ENCODE measurements at regions not wholly inside any gene's neighbourhood (a gene's known extent, or its start where the extent isn't known, plus 50 kb on each side); places are given as distances from the start of the nearest gene placed in this dataset.

- Histone ChIP-seq H3K18ac (ENCODE audit: low read depth in 1 of 2, low read length in 2 of 2) (no peak overlapping the region), H3K23ac (ENCODE audit: low read length in 2 of 2) (peak overlapping the region in 1 of 2 experiments; percentile 20), H3K4me3 (ENCODE audit: insufficient read depth in 1 of 2, low read depth in 1 of 2, low read length in 2 of 2) (no peak overlapping the region), H3K14ac (ENCODE audit: low read length in 2 of 2) (no peak overlapping the region), H3K79me1 (replicated peaks; ENCODE audit: low read length, poor library complexity, severe bottlenecking) (peaks cover 8% of the 10 kb centered on the region), H2BK5ac (ENCODE audit: low read depth, low read length, poor library complexity, severe bottlenecking) (no peak overlapping the region), H3K9ac (ENCODE audit: low read length) (no peak overlapping the region), H3K4me2 (ENCODE audit: low read length, poor library complexity, severe bottlenecking) (peak overlapping the region; percentile 77), H3K9me3 (ENCODE audit: control insufficient read depth, low read length) (no peaks in the 10 kb centered on the region), H3K36me3 (ENCODE audit: control insufficient read depth in 1 of 2, insufficient read depth in 2 of 2, low read depth in 1 of 2, low read length in 2 of 2) (no peaks in the 10 kb centered on the region), H2AK5ac (ENCODE audit: low read length, severe bottlenecking) (no peak overlapping the region), H3K4ac (ENCODE audit: low read depth in 1 of 2, low read length in 2 of 2) (no peak overlapping the region), H3K27me3 (ENCODE audit: control insufficient read depth in 1 of 2, insufficient read depth in 1 of 2, low read length in 2 of 2) (peaks cover 14 to 49% of the 10 kb centered on the region in 2 experiments), H3K27ac (ENCODE audit: low read length, poor library complexity, severe bottlenecking) (no peak overlapping the region), H2AFZ (ENCODE audit: low read depth, low read length) (no peak overlapping the region), H3K4me1 (ENCODE audit: control insufficient read depth, insufficient read depth, low read depth, low read length) (peaks cover 9% of the 10 kb centered on the region), H2BK120ac (ENCODE audit: low read depth, low read length) (no peak overlapping the region), H4K91ac (ENCODE audit: low read length) (no peak overlapping the region), H4K8ac (ENCODE audit: low read length) (peak overlapping the region; percentile 47), H2BK15ac (ENCODE audit: low read depth, poor library complexity, severe bottlenecking) (no peak overlapping the region), H2BK12ac (ENCODE audit: low read length in 2 of 2) (no peak overlapping the region)
- no peak for DNase-seq
- 47% methylated on average over 12 of the region's 12 CpGs for WGBS
These were observed 201.5 kb upstream of the CAND1 start for GRCh38 chr12:67067453-67068203.

DNA sequence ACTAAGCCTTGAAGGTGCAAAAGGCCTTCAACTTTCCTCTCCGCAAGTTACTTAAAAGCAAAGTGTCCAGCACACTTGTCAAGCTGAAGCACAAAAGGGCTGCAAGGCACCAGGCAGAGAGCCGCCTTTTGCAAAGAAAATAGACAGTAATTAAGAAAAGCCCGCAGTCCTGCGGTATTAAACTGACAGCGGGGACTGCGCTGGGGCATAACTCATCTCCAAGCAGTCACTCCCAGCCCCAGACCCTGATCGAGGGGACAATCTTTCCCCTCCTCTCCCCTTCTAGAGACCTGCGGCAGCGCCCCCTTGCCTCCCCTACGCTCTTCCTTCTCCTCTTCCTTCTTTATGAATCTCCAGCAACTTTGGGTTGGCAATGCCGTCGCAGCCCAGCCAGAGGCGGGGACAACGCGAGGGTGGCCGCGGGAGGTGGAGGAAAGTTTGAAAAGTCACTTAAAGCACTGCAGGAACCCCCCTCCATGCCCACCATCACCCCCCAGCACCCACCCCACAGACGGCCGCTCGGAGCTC, 200.9 kb upstream of the CAND1 start:
- Histone ChIP-seq H3K23ac (ENCODE audit: low read length in 2 of 2) (no peak overlapping the region), H3K27ac (ENCODE audit: low read length, poor library complexity, severe bottlenecking) (no peak overlapping the region), H3K27me3 (ENCODE audit: control insufficient read depth in 1 of 2, insufficient read depth in 1 of 2, low read length in 2 of 2) (peaks cover 14 to 49% of the 10 kb centered on the region in 2 experiments), H3K14ac (ENCODE audit: low read length in 2 of 2) (no peak overlapping the region), H3K36me3 (ENCODE audit: control insufficient read depth in 1 of 2, insufficient read depth in 2 of 2, low read depth in 1 of 2, low read length in 2 of 2) (no peaks in the 10 kb centered on the region), H3K18ac (ENCODE audit: low read depth in 1 of 2, low read length in 2 of 2) (no peak overlapping the region), H2BK5ac (ENCODE audit: low read depth, low read length, poor library complexity, severe bottlenecking) (no peak overlapping the region), H2BK15ac (ENCODE audit: low read depth, poor library complexity, severe bottlenecking) (no peak overlapping the region), H3K4me1 (ENCODE audit: control insufficient read depth, insufficient read depth, low read depth, low read length) (peaks cover 9% of the 10 kb centered on the region), H3K4ac (ENCODE audit: low read depth in 1 of 2, low read length in 2 of 2) (no peak overlapping the region), H2AFZ (ENCODE audit: low read depth, low read length) (no peak overlapping the region), H4K8ac (ENCODE audit: low read length) (no peak overlapping the region), H2AK5ac (ENCODE audit: low read length, severe bottlenecking) (no peak overlapping the region), H3K4me3 (ENCODE audit: insufficient read depth in 1 of 2, low read depth in 1 of 2, low read length in 2 of 2) (peak overlapping the region; percentile 66 to 69), H4K91ac (ENCODE audit: low read length) (no peak overlapping the region), H3K9me3 (ENCODE audit: control insufficient read depth, low read length) (no peaks in the 10 kb centered on the region), H2BK12ac (ENCODE audit: low read length in 2 of 2) (no peak overlapping the region), H3K9ac (ENCODE audit: low read length) (no peak overlapping the region), H3K4me2 (ENCODE audit: low read length, poor library complexity, severe bottlenecking) (peak overlapping the region; percentile 77), H3K79me1 (replicated peaks; ENCODE audit: low read length, poor library complexity, severe bottlenecking) (peaks cover 8% of the 10 kb centered on the region), H2BK120ac (ENCODE audit: low read depth, low read length) (no peak overlapping the region)
- WGBS = 3% methylated on average over 10 of the region's 20 CpGs
- peak; percentile 14 for DNase-seq

DNA sequence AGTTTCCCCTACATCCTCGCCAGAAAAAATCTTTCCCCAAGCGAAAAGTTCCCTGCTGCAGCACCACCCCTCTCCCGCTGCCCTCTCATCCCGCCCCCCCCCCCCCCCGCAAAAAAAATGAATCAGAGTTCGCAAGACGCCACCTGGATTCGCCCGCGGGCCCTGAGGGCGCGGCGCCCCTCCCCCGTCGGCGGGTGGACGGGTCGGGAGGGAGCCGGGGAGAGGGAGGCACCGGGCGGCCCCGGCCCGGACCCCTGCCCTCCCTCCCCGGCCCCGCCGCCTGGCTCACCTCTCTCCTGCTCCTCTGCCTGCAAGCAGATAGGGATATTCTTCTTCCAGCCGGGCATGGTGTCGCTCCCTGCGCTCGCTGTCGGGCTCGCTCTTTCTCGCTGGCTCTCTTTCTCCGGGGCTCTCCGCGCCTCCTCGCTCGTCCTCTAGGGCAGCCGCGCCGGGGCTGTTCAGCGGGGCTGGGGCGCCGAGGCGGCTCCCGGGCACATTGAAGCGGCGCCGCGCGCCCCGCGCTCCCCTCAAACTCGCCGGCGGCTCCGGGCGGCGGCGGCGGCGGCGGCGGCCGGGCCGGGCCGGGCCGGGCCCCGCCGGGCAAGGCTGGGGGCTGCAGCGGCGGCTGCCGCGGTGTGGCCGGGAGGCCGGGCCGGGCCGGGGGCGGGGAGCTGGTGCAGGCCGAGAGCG, 200.3 kb upstream of the CAND1 start:
- H3K36me3 ChIP-seq (ENCODE audit: control insufficient read depth in 1 of 2, insufficient read depth in 2 of 2, low read depth in 1 of 2, low read length in 2 of 2) = no peaks in the 10 kb centered on the region
- H2AFZ ChIP-seq (ENCODE audit: low read depth, low read length) = peak overlapping the region; percentile 39
- no peak overlapping the region for H3K18ac ChIP-seq (ENCODE audit: low read depth in 1 of 2, low read length in 2 of 2)
- peaks cover 9% of the 10 kb centered on the region for H3K4me1 ChIP-seq (ENCODE audit: control insufficient read depth, insufficient read depth, low read depth, low read length)
- no peak overlapping the region for H2BK5ac ChIP-seq (ENCODE audit: low read depth, low read length, poor library complexity, severe bottlenecking)
- 0% methylated on average over 40 of the region's 81 CpGs for WGBS
- H3K4me2 ChIP-seq (ENCODE audit: low read length, poor library complexity, severe bottlenecking) = peak overlapping the region; percentile 92
- peak overlapping the region; percentile 35 for H3K9ac ChIP-seq (ENCODE audit: low read length)
- H4K91ac ChIP-seq (ENCODE audit: low read length) = no peak overlapping the region
- no peak overlapping the region for H4K8ac ChIP-seq (ENCODE audit: low read length)
- H3K4ac ChIP-seq (ENCODE audit: low read depth in 1 of 2, low read length in 2 of 2) = no peak overlapping the region
- no peak overlapping the region for H2BK120ac ChIP-seq (ENCODE audit: low read depth, low read length)
- no peak overlapping the region for H3K23ac ChIP-seq (ENCODE audit: low read length in 2 of 2)
- no peaks in the 10 kb centered on the region for H3K9me3 ChIP-seq (ENCODE audit: control insufficient read depth, low read length)
- peak; percentile 46 for DNase-seq
- H3K14ac ChIP-seq (ENCODE audit: low read length in 2 of 2) = no peak overlapping the region
- H3K4me3 ChIP-seq (ENCODE audit: insufficient read depth in 1 of 2, low read depth in 1 of 2, low read length in 2 of 2) = peak overlapping the region; percentile 69 to 76
- H3K79me1 ChIP-seq (replicated peaks; ENCODE audit: low read length, poor library complexity, severe bottlenecking) = peaks cover 8% of the 10 kb centered on the region
- H2BK15ac ChIP-seq (ENCODE audit: low read depth, poor library complexity, severe bottlenecking) = no peak overlapping the region
- no peak overlapping the region for H2BK12ac ChIP-seq (ENCODE audit: low read length in 2 of 2)
- peak overlapping the region; percentile 68 for H3K27ac ChIP-seq (ENCODE audit: low read length, poor library complexity, severe bottlenecking)
- peaks cover 14 to 49% of the 10 kb centered on the region in 2 experiments for H3K27me3 ChIP-seq (ENCODE audit: control insufficient read depth in 1 of 2, insufficient read depth in 1 of 2, low read length in 2 of 2)
- H2AK5ac ChIP-seq (ENCODE audit: low read length, severe bottlenecking) = no peak overlapping the region
